Activated CD4-positive, alpha-beta T cell treated with anti-CD3 and anti-CD28 coated beads for 4 hours (primary cell): ENCODE measurements at regions not wholly inside any gene's neighbourhood (a gene's known extent, or its start where the extent isn't known, plus 50 kb on each side); places are given as distances from the start of the nearest gene placed in this dataset.

ENCODE experiments used
- DNase-seq, 2 donors: peaks; one replicate each; pipeline ENCODE4 v3.0.0-alpha.2; 2020

DNA sequence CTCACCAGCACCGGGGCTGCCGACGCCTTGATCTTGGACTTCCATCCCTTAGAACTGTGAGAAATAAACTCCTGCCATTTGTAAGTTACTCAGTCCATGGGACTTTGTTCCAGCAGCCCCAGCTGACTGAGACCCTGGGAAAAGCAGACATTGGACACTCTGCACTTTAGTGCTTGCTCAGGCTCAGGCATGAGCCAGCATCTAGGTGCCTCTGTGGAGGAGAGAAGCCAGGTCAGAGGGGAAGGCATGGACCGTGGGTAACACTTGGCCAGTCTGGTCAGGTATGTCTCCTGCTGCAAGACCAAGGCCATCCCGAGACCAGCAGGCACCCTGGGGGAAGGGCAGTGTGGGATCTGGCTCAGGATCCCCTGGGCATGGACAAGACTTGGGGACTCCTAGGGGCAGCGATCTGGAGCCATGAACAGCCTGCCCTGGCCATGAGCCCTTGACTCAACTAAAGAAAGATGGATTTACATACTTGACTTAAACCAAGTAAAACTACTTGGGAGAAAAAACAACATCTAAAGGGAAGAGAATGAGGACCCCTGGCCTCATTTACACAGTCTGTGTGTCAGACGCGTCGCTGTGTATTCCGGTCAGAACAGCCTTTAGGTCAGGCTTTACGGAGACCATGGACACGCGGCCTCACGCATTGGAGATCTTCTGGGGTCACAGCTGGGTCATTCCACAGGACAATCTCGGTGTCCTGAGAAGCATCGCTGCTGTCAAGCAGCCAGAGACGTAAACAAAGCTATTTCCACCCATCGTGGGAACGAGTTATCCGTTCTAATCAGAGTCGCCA is 497.1 kb downstream of the BRD1 start:
- DNase-seq, result no peak

DNA sequence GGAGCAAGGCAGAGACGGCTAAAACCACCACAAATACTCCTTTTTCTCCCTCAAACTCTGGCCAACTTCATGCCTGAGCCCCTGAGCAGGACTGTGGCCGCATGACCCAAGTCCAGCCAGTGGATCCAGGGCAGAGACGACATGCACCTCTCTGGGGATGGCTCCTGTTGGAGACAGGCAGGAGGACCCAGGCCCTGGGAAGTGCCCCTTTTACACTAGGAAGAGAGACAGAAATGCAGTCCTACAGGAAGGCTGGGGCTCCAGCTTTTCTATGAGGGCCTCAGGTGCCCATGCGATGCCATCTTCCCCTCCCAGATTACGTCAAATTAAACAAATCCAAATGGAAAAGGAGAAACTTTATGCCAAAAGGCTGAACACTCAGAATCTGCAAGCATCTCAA is 498.0 kb downstream of the BRD1 start:
- no peak for DNase-seq

DNA sequence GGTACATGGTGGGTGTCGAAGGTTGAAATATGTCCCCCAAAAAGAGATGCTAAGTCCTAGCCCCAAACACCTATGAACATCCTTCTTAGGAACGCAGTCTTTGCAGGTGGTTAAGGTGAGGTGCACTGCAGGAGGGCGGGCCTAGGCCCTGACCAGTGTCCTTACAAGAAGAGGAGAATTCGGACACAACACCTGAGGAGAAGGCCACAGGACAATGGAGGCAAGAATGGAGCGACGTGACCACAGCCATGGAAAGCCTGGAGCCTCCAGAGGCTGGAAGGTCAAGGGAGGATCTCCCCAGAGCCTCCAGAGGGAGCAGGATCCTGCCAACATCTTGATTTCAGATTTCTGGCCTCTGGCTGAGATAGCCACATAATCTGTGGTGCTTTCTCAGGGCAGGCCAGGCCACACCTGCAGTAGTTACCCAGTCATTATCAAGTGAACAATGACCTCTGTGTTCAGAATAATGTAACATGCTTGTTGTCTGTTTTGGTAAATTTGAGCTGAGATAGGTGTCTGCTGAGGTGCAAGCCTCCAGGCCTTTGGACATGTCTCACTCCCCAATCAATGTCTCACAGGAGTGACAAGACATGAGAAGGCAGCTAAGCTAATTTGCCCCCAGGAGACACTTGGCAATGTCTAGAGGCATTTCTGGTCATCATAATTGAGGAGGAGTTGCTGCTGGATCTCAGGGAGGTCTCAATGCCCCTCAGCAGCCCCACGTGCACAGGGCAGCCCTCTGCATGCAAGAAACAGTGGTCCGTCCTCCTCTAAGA is 498.9 kb downstream of the BRD1 start:
- no peak for DNase-seq

DNA sequence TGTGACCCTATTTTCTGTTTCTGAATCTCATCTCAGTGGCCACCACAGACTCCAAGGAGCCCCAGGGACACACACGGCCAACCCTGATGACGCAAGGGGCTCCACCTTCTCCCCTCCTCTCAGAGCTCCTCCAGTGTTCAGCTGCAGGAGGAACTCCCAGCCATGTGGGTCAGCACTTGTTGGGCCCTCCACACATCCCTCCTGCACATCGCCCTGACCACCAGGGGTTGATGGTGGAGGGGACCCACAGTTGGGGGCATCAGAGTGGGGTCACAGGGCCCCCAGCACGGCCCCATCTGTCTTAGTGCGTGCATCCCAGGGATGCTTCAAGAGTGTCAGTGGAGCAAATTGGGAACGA is 499.6 kb downstream of the BRD1 start:
- no peak for DNase-seq

DNA sequence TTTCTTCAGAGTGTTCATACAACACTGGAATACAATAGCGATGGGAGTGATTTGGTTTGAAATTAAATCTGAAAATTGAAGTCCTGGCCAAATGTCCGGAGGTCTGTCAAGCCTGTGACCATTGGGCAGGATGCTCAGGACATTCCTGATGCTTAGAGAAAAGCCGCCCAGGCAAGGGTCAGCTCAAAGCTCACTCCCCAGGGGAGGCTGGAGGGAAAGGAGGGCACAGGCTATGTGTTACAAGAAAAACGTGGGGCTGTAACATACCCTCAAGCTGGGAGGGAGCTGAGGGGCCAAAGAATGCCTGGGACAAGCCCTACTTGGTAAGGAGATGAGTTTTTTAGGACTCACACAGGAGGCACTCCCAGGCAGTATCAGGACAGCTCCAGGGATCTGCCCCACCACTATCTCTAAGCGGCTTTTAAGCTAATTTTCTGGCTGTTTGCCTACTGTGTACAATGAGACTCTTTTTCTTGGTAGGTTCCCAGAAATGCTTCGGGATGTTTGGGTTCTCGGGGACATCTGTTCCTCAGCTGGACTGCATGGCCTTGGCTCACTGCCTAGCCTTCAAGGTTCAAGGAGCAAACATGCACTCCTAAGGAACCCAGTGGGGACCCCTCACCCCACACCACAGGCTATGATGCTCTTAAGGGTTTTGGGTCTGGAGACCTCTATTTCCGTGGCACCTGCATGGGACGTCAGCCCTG is 500.1 kb downstream of the BRD1 start:
- no peak for DNase-seq

DNA sequence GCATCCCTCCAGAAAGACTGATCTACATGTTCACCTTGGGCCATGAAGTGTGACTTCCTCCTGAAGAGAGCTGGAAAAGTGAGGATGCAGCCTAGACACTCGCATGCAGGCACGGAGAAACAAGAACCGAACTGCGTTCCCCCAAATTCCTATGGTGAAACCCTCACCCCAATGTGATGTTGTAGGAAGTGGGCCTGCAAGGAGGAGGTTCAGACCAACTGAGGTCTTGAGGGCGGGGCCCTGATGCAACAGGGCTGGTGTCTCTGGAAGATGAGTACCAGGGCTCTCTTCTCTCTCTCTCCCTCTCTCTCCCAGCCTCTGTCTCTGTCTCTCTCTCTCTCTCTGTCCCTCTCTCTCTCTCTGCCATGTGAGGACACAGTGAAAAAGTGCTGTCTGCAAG is 501.1 kb downstream of the BRD1 start:
- no peak for DNase-seq

DNA sequence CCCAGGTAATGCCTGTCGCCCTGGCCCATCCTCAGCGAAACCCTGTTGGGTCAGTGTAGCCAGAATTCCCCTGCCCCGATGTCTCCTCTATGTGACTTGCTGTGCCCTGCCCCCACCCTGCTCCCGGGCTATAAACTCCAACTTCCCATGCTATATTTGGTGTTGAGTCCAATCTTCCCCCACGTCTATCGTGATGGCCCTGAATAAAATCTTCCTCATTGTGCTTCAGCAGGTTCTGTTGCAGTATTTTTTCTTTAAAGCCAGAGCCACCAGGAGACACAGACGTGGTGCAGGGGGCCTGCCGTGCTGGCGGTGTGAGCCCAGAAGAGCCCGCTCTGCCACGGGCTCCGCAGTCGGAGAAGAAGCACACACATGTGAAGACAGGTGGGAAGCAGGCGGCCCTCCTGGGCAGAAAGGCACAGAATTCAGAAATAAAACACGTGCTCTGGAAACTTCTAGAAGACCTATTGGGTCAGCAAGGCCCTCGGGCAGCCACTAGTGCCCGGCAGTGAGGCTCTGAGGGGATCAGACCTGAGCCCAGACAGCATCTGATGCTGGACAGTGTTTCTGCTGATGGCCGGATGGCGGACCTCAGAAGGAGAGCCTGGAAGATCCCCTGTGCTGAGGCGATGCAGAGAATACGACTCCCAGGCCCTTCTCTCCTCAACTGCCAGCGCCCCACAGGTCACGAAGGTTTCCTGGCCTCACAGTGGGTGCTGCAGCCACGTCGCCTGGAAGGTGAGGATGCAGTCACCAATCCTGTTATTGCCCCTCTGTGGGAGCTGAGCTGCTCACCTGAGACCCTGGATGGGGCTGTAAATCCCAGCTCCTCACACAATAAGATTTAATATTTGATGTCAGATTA is 501.9 kb downstream of the BRD1 start:
- no peak for DNase-seq

DNA sequence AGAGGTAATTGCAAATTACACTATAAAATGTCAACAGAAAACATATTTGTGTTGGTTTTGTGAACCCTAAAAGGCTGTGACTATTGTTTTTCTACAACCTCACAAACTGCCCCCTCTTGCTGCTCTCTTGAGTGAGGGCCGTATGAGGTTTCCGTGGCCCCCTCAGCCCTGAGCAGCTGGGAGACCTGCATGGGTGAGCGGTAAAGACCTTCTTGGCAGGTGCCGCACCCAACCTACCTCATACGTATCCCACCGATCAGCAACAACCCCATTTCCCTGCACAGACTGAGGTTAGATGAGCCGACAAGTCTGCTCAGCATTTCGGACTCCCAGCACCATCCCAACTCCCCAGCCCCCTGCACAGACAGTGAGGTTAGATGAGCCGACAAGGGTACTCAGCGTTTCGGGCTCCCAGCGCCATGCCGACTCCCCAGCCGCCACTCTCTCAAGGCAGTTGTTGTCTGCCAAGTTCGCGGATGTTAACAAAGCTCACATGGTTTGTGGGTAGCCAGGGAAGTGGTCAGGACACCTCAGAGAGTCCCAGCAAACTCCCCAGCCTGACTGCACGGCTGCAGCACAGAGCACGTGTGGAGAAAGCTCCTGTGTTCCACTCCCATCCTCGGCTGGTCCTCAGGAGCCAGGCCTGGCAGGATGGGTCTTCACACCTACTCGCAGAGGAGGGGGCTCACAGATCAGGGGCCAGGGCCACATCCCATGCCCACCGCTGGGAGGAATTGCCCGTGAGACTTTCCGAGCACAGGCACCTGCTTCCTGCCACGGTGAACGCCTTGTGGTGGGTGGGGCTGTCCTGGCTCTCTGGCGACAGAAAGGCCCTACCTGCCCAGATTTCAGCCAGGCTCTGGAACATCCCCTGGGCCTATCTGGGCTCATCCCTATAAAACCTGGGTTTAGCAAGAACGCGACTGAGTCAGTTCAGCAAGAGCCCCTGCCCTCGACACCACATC is 502.9 kb downstream of the BRD1 start:
- no peak for DNase-seq

DNA sequence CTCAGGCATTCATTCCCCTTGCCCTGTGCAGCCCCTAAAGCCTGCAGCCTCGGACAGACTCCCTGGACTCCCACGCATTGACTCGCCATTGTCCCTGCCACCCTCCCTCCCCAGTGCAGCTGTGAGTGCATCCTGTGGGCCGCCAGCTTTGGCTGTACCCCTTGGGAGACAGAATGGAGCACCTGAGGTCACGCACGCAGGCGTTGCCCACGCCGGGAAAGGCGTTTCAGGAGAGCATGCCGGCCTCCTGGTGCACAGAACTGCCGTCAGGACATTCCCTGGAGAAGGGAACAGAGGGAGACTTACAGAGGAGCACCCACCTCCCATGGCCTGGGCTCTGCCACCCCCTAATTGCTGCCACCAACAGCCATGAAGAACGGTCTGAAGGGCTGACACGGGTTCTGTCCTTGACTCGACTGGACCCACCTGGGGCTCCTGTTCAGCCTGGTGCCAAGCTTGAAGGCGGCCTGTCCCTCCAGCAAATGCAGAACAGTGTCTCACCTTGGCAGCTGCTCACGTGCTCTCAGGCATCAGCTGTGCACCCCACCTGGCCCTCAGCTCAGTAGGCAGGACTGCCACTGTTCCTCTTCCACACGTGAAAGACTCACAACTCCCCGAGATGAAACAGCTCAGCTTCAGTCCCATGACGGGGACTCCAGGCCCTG is 503.8 kb downstream of the BRD1 start:
- DNase-seq, result no peak

DNA sequence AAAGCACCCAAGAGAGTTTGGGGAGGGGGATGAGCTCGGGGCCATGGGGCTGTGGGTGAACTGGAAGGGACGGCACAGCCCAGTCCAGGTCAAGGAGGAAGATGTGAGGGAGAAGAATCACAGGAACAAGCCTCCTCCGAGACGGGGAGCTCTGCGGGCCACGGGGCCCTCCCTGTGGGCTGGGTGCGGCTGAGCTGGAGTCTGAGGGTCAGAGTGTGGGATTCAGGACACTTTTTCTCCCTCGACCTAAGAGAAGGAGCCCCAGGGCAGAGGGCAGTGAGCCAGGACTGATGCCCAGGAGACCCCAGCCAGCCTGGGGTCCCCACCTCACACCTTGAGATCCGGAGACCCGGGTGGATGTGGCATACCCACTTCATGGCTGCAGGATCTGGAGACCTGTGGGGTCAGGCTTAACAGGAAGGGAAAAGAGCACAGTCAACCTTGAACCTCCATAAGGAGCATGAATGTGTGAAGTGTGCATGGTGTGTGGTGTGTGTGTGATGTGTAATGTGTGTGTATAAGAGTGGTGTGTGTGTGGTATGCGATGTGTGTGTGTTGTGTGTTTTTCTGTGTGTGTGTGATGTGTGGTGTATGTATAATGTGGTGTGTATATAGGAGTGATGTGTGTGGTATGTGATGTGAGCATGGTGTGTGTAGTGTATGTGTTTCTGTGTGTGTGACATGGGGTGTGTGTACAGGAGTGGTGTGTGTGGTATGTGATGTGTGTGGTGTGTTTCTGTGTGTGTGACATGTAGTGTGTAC is 504.6 kb downstream of the BRD1 start:
- DNase-seq, result no peak

DNA sequence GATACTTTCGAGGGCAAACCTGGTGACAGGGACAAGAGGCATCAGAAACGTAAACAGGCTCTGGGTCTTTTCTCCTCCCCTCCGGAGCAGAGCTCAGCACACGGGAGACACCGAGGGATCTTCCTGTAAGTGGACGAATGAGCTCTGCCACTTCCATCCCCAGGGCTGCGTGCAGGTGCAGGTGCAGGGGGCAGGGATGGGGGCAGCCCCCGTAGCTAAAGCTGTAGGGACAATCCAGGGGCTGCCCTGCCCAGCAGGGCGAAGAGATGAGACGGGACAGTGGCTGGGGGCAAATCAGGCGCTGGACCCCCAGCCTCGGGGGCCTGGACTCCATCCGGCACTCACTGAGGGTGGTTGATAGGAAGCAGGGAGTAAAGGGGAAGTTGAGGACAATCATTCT is 505.4 kb downstream of the BRD1 start:
- no peak for DNase-seq

DNA sequence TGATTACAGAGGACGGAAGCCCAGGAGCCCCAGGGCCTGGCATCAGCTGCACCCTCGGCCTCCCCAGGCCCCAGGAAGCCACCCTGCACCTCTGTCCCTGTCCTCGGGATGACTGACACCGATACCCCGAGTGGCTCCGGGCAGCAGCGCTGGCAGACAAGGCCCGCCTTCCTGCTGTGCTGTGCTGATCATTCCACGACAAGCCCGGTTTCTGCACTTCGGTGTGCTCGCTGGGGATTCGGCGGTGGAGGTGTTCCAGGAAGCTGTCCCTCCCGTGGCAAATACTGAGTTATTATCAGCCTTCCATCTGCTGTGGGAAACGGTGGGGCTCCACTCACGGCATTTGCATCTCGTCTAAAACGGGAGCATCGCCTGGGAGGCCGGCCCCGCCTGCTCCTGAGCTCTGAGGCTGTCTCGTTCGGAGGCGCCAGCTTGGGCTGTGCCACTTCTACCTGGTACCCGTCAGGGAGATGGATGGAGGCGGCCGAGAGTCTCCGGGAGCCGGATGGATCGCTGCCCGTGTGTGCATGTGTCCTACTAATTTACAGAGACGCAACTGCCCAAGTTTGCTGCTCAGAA is 506.1 kb downstream of the BRD1 start:
- DNase-seq, result no peak

DNA sequence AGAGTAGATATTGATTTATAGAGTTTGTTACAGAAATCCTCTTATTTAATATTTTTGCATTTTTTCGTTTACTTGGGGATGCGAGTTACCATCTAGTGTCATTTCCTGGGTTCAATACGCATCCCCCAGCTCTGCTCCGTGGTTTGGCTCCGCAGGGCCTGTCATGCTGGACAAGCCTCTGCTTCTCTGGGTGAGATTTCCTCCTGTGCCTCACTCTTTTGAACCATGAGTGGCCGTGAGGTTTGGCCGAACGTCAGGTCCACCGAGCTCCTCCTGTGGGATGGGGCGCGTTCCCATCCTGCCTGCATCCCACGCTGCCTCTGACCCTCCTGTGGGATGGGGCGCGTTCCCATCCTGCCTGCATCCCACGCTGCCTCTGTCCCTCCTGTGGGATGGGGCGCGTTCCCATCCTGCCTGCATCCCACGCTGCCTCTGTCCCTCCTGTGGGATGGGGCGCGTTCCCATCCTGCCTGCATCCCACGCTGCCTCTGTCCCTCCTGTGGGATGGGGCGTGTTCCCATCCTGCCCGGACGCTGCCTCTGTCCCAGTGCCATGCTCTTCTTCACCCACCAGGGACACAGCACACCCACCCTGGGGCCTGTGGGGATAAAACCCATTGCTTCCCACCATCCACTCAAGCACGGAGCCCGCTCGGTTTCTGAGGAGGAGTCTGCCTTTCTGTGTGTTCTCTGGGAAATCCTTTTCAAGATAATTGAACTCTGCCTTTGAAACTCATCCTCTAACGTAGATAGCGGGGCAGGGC is 506.8 kb downstream of the BRD1 start:
- no peak for DNase-seq

DNA sequence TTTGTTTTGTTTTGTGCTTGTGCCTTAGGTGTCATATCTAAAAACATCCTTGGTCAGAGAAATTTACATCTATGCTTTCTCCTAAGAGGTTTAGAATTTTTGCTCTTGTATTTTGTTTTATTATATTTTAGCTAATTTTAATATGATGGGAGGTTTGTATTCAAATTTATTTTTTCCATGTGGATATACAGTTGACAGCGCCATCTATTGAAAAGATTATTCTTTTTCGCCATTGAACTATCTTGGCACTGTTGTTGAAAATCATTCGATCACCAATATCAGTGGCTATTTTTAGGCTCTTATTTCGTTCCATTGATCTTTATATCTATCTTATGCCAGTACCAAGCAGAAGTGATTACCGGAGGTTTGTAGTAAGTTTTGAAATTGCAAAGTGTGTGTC is 510.3 kb downstream of the BRD1 start:
- no peak for DNase-seq

DNA sequence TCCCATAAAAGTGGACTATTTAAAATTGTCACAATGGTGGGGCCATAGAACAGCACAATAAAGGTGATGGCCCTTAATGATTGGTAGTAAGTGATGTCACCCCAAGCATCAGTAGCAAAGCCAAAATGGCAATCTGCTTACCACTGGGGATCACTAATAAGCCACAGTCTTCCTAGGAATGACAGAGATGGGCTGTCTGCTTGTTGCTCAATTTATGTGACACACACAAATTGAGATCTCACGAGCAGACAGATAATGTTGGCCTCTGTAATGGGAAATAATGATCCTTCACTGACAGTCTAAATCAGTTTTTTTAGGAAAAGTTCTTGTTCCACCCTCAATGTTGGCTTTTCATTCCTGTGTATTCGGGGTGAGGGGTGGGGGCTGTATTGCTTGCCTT is 515.1 kb downstream of the BRD1 start:
- DNase-seq, result no peak

DNA sequence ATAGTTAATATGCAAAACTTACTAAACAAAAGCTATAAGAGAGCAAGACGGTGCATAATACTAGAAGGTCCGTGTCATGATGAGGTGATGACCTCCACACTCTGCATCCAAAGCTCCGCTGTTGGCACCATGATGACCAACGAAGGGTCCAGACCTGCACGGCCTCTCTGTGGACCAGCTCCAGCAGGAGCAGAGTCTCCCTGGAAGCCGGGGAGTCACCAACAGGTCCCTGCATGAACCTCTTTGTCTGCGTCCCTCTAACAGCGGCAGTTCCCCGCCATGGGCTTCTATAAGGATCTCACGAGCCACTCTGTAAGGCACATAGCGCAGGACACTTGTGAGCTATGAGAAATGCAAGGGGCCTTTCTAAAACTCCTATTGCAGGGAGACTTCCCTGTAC is 517.3 kb downstream of the BRD1 start:
- DNase-seq, result no peak

DNA sequence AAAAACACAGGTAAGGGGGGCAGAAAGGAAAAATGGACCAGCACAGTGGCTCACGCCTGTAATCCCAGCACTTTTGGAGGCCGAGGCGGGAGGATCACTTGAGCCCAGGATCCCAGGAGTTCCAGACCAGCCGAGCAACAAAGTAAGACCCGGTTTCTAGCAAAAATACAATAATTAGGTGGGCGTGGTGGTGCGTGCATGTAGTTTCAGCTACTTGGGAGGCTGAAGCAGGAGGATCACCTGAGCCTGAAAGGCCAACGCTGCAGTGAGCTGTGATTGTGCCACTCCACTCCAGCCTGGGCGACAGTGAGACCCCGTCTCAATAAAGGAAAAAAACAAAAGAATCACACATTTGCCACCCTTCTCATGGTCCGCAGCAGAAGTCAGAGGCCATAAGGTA is 519.4 kb downstream of the BRD1 start:
- DNase-seq, result no peak

DNA sequence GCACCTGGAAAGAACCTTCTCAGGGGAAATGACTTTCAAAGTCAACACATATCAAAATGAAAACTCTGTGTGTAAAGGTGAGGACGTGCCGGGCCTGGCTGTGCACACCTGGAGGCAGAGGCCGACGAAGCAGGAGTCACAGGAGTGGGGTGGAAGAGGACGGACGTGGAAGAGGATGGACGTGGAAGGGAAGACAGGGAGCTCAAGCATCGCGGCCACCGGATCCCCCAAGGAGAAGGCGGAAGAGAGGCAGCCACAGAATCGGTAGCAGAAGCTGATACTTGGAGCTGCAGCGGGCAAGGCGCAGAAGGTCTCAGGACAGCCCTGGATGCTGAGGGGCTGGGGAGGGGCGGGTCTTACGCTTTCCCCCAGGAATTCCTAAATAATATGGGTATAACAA is 519.8 kb downstream of the BRD1 start:
- DNase-seq, result no peak

DNA sequence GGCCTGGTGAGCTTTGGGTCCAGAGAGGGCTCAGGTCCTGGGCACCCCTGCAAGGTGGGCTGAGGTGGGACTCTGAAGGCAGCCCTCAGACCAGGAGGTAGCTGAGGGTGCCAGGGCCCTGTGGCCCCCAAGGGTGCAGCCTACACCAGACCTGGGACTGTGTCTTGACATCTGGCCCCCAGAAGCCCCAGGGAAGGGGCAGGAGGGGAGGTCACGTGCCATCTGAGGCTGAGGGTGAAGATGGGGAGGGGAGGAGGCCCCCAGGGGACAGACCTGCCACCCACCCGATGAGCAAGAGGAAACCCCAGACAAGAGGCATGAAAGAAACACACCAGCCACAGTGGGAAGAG is 520.2 kb downstream of the BRD1 start:
- DNase-seq, result no peak
